HUDEP-2 (cell line): ENCODE measurements at regions not wholly inside any gene's neighbourhood (a gene's known extent, or its start where the extent isn't known, plus 50 kb on each side); places are given as distances from the start of the nearest gene placed in this dataset.

ENCODE experiments used
- DNase-seq, 76 experiments: peaks; one replicate each; lab custom pipeline; 2025; ENCODE audit not compliant: unreplicated experiment in 76 of 76; lab: John Stamatoyannopoulos, UW

DNA sequence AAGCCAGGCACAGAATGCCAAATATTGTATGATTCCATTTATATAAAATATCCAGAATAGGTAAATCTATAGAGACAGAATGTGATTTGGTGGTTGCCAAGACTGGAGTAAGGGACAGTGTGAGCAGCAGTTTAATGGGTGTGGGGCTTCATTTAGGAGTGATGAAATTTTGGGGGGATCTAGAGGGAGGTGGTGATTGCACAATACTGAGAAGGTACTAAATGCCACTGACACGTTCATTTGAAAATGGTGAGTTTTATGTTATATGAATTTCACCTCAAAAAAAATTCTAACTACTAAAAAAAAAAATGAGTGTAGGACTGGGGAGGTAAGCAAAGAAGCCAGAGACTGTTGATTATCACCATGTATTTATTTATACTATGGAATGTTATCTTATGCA is 974.5 kb upstream of the ZEB2 start:
- no peak for DNase-seq

- no peak for DNase-seq
Observed at GRCh38 chr2:145488571-145488970, 968.7 kb upstream of the ZEB2 start.

DNA sequence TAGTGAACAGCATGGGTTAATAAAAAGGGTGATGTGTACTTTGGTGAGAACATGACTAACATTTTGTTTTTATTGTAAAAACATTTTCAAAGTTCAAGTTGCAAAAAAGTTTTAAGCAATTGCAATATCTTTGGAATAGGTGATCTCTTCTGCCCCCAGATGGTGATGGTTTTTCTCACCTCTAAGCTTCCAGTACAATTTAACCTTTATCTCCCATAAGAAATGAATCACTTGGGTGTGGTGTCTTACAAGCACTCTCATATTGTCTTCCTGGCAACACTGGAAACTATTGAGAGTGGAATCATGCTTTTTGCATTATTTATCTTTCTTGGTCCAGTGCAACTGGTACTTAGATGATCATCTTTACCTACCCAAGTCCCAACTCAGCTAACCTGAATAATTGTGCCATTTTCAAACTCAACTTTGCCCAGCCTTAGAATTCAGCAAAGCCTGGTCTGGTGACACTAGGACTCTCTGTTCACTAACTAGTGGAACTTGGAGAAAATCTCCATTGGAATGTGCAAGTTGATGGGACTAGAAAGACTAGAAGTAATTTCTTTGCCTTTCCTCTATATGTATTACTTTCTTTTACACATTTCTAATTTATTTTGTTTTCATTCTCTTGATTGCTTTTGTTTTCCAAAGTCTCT is 964.7 kb upstream of the ZEB2 start:
- DNase-seq = peak in 17 of 76 experiments; percentile 1 to 51 (median 8)

DNA sequence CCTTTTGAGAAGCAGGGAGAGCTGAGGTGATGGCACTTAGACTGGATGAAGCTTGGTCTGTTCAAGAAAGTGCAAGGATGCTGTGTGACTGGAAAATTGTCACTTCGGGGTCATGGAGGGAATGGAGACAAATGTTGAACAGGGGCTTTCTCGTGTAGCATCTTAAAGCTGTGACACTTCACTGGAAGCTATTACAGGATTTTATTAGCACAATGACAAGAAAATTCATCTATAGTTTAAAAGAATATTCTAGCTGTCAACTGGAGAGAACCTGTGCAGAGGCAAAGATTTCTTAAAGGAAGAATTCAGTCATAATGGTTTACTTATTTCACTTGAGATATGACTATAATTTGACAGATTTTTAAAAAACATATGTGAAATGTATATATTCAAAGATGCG is 963.9 kb upstream of the ZEB2 start:
- no peak for DNase-seq

- DNase-seq = no peak
Observed at GRCh38 chr2:145481334-145481922, 961.5 kb upstream of the ZEB2 start.

- no peak for DNase-seq
Observed at GRCh38 chr2:145464866-145465265, 944.9 kb upstream of the ZEB2 start.

DNA sequence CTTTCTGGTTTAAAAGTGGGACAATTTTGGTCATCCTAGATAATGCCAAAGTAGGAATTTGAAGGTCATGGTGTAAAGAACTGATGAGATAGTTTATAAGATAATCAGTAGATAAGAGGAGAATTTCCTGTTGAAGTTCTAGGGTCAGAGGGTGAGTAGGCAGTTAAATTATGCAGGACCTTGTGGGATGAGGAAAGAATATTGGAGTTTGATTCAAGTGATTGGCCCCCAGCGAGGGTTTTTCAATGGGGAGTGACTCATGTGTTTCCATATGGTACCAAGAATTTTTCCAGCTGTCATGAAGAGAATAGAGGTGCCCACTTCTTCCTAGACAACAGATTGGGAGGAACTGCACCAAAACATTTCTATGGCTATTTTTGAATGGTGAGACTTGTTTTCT is 940.2 kb upstream of the ZEB2 start:
- DNase-seq = no peak

- no peak for DNase-seq
Observed at GRCh38 chr2:145431181-145431951, 911.4 kb upstream of the ZEB2 start.

DNA sequence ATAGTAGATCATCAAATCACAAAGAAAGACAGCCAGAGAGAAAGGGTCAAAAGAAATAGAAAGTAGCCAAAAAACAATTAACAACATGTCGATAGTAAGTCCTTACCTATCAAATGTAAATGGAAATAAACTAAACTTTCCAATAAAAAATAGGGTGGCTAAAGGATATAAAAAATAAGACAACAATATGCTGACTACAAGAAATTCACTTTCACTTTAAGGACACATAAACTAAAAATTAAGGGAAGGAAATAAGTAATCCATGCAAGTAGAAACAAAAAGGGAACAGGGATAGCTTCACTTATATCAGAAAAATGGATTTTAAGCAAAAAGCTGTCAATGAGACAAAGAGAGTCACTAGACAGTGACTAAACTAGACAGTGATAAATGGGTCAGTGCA is 903.9 kb upstream of the ZEB2 start:
- no peak for DNase-seq

DNA sequence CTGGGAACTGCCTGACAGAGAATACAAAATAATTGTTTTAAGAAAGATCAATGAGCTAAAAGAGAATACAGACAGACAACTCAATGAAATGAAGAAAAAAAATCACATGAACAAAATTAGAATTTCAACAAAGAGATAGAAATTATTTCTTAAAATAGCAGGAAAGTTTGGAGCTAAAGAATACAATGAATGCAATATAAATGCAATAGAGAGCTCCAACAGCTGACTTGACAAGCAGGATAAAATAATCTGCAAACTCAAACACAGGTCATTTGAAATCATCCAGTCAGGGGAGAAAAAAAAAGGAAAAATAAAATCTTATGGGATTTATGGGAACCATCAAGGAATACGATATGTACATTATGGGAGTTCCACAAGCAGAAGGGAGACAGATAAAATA is 902.7 kb upstream of the ZEB2 start:
- DNase-seq = no peak

GRCh38 chr2:145421841-145422240 is 901.9 kb upstream of the ZEB2 start:
- no peak for DNase-seq

GRCh38 chr2:145416640-145417039 is 896.7 kb upstream of the ZEB2 start:
- DNase-seq = peak in 53 of 76 experiments; percentile 1 to 77 (median 25)

DNA sequence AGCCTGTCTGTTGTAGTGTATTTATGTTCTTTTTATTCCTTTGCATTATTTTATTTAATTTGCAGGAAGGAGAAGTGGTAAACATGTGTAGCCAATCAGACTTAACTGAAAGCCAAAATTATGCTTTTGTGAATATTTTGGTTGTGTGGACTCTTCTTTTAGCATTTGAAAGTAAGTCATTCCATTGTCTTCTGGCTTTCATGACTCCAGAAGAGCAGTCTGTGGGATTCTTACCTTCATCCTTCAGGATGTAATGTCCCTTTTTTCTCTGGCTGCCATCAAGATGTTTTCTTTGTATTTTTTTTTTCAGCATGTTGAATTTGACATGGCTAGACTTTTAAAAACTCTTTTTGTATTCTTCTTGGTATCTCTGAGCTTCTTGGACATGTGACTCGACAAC is 895.2 kb upstream of the ZEB2 start:
- no peak for DNase-seq

DNA sequence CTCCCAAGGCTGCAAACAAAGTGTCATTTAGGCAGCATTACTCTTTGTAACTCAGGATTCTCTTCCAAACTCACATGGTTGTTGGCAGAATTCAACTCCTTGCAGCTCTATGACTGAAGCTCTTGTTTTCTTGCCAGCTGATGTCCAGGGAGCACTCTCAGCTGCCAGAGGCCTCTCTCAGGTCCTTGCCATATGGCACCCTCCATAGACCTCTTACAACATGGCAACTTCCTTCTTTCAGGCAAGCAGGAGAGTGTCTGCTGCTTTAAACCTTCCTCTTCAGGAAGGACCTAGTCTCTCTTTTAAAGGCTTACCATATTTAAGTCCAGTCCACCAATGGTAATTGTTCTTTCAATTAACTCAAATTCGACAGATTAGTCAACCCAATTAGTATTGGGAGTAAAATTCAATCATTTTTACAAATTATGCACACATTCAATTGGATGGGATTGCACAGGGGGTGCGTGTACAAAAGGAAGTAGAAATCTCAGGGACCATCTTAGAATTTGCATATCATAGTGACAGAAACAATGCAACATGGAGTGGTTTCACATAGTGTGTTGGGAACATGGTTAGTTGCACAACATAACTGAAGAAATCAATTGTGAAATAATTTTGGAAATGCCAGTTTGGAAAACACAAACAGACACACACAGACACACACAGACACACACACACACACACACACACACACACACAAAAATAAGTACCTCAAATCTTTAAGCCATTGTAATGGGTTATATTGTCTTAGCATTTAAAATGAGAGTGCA is 893.5 kb upstream of the ZEB2 start:
- DNase-seq = no peak

DNA sequence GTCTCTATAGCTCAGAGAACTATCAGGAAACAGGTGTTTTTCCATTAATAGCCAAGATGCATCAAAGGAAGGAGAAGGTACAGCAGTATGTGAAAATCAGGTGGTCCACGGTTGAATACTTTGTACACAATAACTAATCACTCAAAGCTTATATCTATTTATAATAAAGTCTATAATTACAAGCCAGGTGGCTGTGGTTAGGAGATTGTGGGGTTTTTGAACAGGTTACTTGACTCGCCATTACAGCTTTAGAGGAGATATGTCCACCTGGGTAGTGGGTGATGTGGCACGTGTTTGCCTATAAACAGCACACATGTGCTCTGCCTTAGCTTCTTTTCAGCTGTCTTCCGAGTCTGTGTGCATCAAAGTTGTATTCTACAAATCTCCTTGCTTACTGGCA is 892.2 kb upstream of the ZEB2 start:
- no peak for DNase-seq

DNA sequence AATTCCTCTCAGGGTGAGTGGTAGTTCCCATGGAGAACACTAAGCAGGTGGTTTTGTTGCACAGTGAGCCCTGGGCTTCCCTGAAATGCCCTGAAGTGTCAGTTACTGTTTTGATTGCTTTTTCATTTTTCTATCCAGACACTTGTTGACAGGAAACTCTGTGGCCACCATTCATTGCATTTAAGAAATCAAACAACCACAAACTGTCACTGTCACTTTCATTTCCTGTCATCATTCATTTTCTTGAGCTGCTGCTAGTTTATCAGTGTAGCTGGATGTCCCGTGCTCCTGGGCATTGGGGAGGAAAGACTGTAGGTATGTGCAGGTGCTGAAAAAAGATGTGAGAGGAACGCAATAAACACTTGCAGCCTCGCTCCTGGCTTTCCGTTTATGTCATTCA is 891.6 kb upstream of the ZEB2 start:
- DNase-seq = no peak

DNA sequence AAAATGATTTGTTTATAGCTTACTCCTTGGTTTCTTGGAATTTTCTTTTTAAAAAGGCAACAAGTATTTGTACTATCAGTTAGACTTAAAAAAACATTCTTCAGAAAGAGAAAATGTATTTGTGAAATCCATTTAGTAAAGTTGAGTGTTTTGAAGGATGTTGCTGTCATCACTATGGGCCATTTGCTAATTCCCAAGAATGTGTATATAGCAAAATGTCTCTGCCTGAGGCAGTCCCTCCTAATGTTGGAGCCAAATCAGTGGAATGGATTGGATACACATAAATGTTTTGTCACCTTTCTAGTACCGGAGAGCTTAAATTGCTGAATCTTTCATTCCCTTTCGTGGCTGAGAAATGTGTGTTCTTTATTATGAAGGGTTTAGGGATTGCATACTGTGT is 890.2 kb upstream of the ZEB2 start:
- DNase-seq = no peak

- no peak for DNase-seq
Observed at GRCh38 chr2:145408980-145409379, 889.1 kb upstream of the ZEB2 start.

GRCh38 chr2:145404690-145405089 is 884.8 kb upstream of the ZEB2 start:
- DNase-seq = no peak

- DNase-seq = no peak
Observed at GRCh38 chr2:145402706-145403277, 882.9 kb upstream of the ZEB2 start.

GRCh38 chr2:145399131-145399530 is 879.2 kb upstream of the ZEB2 start:
- DNase-seq = no peak
